Activated CD8-positive, alpha-beta memory T cell treated with anti-CD3 and anti-CD28 coated beads for 1 hour (primary cell): ENCODE measurements at regions not wholly inside any gene's neighbourhood (a gene's known extent, or its start where the extent isn't known, plus 50 kb on each side); places are given as distances from the start of the nearest gene placed in this dataset.

Source experiments
- DNase-seq, 2 donors: peaks; one replicate each; pipeline ENCODE4 v3.0.0-alpha.2; 2020; ENCODE audit warnings: low read depth in 1 of 2; ENCODE audit errors: extremely low read depth in 1 of 2

- DNase-seq = no peak
Measured at GRCh38 chr13:103190841-103191240, 124.6 kb upstream of the SLC10A2 start.

DNA sequence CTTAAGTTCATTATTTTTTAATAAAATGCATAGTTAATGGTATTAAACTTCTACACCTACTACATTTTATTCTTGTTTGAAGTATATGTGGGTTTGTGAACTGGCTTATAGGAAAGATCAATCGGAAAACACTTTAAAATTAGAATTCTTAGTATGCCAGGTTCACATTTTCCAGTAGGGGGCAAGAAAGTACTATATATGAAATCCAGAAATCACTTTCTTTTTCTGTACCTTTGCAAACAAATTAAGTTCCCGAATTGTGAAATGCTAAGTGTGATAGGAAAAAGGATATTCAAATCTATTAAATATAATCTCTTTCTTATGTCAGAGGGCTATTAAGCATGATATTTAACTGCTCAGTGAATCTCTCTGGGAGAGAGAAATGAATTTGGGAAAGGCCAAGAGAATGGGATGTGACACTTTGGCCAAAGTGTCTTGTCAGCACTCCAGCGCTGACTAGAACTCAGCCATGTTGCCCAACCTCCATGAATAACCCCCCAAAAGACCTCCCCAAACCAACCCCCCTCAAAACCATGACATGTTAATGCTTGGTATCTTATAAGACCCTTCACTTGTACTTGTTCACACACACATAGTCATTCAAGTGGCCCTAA is 122.6 kb upstream of the SLC10A2 start:
- no peak for DNase-seq

GRCh38 chr13:103187721-103188156 is 121.5 kb upstream of the SLC10A2 start:
- no peak for DNase-seq

DNA sequence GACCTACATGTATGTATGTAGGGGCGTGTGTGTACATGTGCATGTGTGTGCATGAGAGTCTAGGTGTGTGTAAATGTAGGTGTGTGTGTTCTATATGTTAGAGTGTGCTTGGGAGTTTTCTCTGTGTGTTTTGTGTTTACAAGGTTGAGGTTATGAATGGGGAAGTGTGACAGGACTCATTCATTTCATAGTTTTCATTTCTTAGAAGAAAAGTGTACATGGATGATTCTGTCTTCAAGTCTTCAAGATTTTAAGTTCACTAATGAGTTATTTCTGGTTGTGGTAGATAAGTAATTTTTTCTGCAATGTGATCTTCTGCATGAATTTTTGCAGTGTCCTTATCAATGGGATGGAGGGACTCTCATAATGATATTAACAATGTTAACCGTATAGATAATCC is 118.2 kb upstream of the SLC10A2 start:
- DNase-seq = no peak

DNA sequence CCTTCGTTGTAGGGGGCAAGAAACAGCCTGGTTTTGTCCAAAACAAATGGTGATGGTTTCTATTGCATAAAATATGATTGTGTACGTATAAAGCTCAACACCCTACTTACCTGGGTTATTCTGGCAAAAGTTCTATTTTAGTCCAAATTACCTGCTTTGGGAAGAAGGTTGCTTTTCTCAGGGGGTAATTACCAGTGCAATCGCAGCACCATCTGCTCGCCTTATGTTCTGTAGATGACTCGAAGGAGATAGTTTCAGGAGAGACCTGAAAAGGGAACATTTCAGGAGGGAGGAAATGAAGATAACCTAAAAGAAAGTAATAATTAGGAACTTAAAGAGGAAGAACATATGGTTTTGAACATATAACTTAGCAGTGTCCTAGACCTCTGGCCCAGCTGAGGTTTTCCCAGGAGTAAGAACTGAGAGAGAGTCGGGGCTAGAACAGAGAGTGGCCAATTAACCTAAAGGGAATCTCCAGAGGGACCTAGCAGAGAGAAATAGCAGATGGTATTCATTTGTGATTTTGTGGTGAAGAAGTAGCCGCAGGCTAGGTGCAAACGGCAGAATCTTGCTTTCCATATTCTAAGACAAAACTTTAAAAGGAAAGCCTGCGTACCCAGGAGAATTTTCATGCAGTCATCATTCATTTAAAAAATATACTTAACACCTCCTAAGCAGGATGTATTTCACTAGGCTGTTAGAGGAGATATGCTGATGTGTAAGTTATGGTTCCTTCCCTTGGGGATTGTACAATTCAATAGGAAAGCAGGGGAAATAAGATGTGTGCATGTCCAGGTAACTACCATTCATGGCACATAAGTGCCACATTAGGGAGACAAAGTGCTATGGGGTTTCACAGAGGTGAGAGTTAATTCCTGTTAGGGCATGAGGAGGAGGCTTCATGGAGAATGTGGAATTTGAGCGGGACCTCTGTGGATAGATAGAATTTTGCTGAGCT is 113.0 kb upstream of the SLC10A2 start:
- DNase-seq = no peak

DNA sequence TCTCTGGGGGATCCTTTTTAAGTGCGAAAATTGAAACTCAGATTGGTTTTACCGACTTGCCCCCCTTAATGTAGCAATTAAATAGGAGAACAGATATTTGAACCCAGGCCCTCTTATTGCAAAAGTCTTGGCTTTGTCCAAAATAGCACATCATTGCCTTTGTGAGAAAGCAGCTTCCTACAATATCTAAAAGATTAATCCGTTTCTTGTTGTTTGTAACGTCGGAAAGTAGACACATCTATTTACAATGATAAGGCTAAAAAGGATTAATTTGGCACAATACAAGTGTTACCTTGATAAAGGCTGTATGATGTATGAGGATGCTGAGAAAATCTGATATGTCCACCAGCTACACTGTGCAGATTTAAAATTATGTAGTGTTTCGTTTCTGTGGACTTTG is 108.7 kb upstream of the SLC10A2 start:
- no peak for DNase-seq

- DNase-seq = no peak
Measured at GRCh38 chr13:103168901-103169508, 102.8 kb upstream of the SLC10A2 start.

- DNase-seq = no peak
Measured at GRCh38 chr13:103164251-103164650, 98.0 kb upstream of the SLC10A2 start.

GRCh38 chr13:103161476-103161875 is 95.3 kb upstream of the SLC10A2 start:
- no peak for DNase-seq

DNA sequence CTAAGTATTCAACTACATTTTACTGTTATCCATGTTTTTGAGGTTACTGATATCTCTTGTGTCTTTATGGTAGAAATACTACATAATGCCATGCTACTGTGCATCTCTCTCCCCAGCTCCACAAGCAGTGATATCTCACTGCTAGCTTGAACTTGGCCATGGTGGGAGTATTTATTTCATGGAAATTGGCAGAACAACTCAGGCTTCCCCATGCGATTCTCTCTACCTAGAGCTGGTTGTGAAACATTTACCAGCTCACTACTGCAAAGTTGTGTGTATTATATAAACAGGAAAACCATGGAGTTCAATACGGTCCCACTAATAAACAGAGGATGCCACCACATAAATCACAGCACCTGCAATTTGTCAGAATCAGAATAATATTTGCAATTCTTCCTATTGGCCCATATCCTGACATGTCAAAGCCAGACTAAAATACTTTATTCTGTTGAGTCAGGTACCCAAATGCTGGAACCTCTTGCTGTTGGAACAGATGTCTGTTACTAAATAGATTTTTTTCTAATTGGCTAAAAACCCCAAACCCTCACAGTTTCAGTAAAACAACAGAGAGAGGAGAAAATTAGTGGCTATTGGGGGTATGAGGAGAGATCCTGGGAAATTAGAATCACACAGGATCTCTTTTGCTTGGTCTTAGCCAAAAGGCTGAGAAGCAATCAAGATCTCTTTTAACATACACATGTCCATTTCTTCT is 91.4 kb upstream of the SLC10A2 start:
- no peak for DNase-seq

DNA sequence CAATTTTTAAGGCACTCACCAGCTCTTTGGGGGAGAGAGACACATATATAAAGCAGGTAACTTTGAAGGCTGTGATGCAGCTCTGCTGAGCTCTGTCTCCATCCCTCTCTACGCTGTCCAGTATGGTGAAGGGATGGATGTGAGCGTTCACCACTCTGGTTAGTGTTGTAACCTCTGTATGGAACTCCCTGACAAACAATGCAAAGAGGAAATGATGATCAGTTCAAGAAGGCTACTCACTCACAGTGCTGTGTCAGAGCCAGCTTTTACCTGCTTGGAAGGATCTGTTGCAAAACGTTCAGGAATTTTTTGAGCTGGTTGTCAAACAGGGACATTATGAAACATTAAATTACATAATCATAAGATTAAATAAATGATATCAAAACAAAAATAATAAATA is 90.8 kb upstream of the SLC10A2 start:
- DNase-seq = no peak

- no peak for DNase-seq
Measured at GRCh38 chr13:103156346-103156998, 90.3 kb upstream of the SLC10A2 start.

DNA sequence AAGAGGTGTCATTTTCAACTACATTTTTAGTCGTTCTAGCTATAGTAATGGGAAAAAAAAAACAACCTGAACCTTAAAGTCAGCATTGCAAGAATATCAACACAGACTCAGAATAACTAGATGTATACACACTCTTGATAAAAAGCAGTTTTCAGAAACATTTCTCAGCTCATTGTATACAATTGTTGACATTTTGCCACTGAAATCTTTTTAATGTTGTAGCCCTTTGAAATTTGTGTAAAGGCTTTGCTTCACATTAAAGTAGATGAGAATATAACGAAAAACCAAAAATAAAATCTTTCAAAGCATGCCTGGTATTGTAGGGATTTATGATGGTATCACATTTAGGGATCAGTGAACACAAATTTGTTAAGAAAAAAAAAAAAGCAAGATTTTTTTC is 87.2 kb upstream of the SLC10A2 start:
- DNase-seq = no peak

DNA sequence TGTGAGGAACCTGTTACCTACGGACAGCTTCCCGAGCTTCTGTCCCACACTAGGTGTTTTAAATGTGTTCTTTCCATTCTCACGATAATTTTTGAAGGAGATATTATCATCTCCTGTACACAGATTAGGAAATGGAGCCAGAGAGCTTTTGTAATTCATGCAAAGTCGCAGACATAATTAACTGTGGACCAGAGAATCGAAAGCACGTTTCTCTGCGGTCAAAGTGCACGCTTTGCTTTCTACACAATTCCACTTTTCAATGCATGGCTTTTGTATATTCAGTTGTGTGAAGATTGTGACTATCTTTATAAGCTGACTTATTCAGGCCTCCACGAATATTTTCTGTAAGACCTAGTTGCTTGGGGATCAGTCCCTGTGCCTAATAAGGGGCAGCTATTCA is 81.7 kb upstream of the SLC10A2 start:
- no peak for DNase-seq

- no peak for DNase-seq
Measured at GRCh38 chr13:103145442-103145841, 79.2 kb upstream of the SLC10A2 start.

- no peak for DNase-seq
Measured at GRCh38 chr13:103143432-103143831, 77.2 kb upstream of the SLC10A2 start.

DNA sequence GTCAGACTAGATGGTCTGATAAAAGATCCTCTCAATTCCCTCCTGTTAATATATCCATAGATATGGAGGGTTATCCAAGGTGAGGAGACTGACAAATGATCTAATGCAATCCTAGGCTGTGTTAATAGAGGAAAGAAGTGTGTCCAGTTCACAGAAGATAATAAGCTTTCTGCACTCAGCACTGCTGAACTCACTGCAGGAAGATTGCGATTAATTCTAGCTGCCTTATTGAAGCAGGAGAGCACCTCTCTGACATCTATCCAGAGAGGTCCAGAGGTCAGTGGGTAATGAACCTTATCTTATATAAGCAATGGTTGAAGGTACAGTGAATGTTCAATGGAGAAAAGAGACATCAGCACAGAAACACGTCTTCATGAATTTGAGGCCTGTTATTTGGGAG is 75.9 kb upstream of the SLC10A2 start:
- no peak for DNase-seq

DNA sequence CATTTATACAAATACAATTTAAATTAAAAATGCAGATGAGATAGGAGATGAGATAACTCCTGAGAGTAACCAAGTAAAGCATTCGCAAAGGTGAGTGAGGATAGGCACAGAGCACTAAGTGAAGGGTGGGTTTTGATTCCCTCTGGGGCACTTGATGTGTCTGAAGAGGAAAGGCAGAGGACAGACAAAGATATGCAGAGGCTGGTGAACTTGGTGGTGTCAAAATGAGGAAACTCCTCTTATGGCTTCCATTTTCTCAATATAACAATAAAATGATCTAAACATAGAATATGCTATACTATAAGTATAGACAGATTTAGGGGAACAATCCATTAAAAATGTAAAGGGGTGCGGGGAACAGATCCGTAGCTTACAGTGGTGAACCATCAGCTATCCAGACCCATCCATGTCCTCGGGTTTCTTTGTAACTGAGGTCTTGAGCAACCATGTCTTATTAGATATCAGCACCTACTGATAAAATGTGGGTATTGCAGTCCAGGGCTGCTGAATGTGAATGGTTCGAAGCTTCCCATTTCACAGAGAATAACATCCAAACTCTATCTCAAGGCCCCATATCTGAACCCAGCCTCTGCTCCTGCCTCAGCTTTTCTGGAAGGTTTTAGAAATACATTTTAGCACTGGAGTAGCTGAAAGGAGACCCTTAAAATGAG is 73.9 kb upstream of the SLC10A2 start:
- DNase-seq = no peak

- DNase-seq = no peak
Measured at GRCh38 chr13:103134271-103134670, 68.1 kb upstream of the SLC10A2 start.

- DNase-seq = no peak
Measured at GRCh38 chr13:103133556-103133955, 67.3 kb upstream of the SLC10A2 start.
